ENCODE measurements at regions not wholly inside any gene's neighbourhood (a gene's known extent, or its start where the extent isn't known, plus 50 kb on each side); places are given as distances from the start of the nearest gene placed in this dataset.

- H3K9ac ChIP-seq (ENCODE audit: low read length) = no peak overlapping the region
- H3K27me3 ChIP-seq (ENCODE audit: control insufficient read depth, insufficient read depth, low read length) = no peaks in the 10 kb centered on the region
- H3K4me3 ChIP-seq (ENCODE audit: low read length) = no peak overlapping the region
- H3K9me3 ChIP-seq (ENCODE audit: control insufficient read depth, low read length) = no peaks in the 10 kb centered on the region
- H3K4me1 ChIP-seq (ENCODE audit: control insufficient read depth, insufficient read depth, low read length) = peaks cover 45% of the 10 kb centered on the region
- H3K36me3 ChIP-seq (ENCODE audit: control insufficient read depth, insufficient read depth, low read length) = no peaks in the 10 kb centered on the region
These were observed 108.0 kb downstream of the SNX5 start for GRCh38 chr20:17860301-17861197.

GRCh38 chr20:17859616-17860232, 108.9 kb downstream of the SNX5 start:
- Histone ChIP-seq H3K36me3 (ENCODE audit: control insufficient read depth, insufficient read depth, low read length) (no peaks in the 10 kb centered on the region), H3K4me1 (ENCODE audit: control insufficient read depth, insufficient read depth, low read length) (peaks cover 45% of the 10 kb centered on the region), H3K4me3 (ENCODE audit: low read length) (no peak overlapping the region), H3K9ac (ENCODE audit: low read length) (no peak overlapping the region), H3K9me3 (ENCODE audit: control insufficient read depth, low read length) (no peaks in the 10 kb centered on the region), H3K27me3 (ENCODE audit: control insufficient read depth, insufficient read depth, low read length) (no peaks in the 10 kb centered on the region)

- no peak overlapping the region for H3K4me3 ChIP-seq (ENCODE audit: low read length)
These were observed 109.5 kb downstream of the SNX5 start for GRCh38 chr20:17859002-17859615.

GRCh38 chr20:17858450-17859001, 110.1 kb downstream of the SNX5 start:
- Histone ChIP-seq H3K9me3 (ENCODE audit: control insufficient read depth, low read length) (no peaks in the 10 kb centered on the region), H3K4me1 (ENCODE audit: control insufficient read depth, insufficient read depth, low read length) (peaks cover 41% of the 10 kb centered on the region), H3K36me3 (ENCODE audit: control insufficient read depth, insufficient read depth, low read length) (no peaks in the 10 kb centered on the region), H3K9ac (ENCODE audit: low read length) (no peak overlapping the region), H3K27me3 (ENCODE audit: control insufficient read depth, insufficient read depth, low read length) (no peaks in the 10 kb centered on the region), H3K4me3 (ENCODE audit: low read length) (no peak overlapping the region)

More at GRCh38 chr20:17859002-17859615, 109.5 kb downstream of the SNX5 start:
- Histone ChIP-seq H3K27me3 (ENCODE audit: control insufficient read depth, insufficient read depth, low read length) (no peaks in the 10 kb centered on the region), H3K36me3 (ENCODE audit: control insufficient read depth, insufficient read depth, low read length) (no peaks in the 10 kb centered on the region), H3K9me3 (ENCODE audit: control insufficient read depth, low read length) (no peaks in the 10 kb centered on the region), H3K9ac (ENCODE audit: low read length) (no peak overlapping the region), H3K4me1 (ENCODE audit: control insufficient read depth, insufficient read depth, low read length) (peaks cover 44% of the 10 kb centered on the region)

GRCh38 chr20:17857639-17858449, 110.8 kb downstream of the SNX5 start:
- no peak overlapping the region for H3K4me3 ChIP-seq (ENCODE audit: low read length)
- no peaks in the 10 kb centered on the region for H3K36me3 ChIP-seq (ENCODE audit: control insufficient read depth, insufficient read depth, low read length)
- H3K9me3 ChIP-seq (ENCODE audit: control insufficient read depth, low read length) = no peaks in the 10 kb centered on the region
- no peak overlapping the region for H3K9ac ChIP-seq (ENCODE audit: low read length)
- H3K4me1 ChIP-seq (ENCODE audit: control insufficient read depth, insufficient read depth, low read length) = peaks cover 42% of the 10 kb centered on the region
- no peaks in the 10 kb centered on the region for H3K27me3 ChIP-seq (ENCODE audit: control insufficient read depth, insufficient read depth, low read length)

- peaks cover 39% of the 10 kb centered on the region for H3K4me1 ChIP-seq (ENCODE audit: control insufficient read depth, insufficient read depth, low read length)
- H3K36me3 ChIP-seq (ENCODE audit: control insufficient read depth, insufficient read depth, low read length) = no peaks in the 10 kb centered on the region
- H3K4me3 ChIP-seq (ENCODE audit: low read length) = no peak overlapping the region
- no peaks in the 10 kb centered on the region for H3K9me3 ChIP-seq (ENCODE audit: control insufficient read depth, low read length)
- no peaks in the 10 kb centered on the region for H3K27me3 ChIP-seq (ENCODE audit: control insufficient read depth, insufficient read depth, low read length)
- no peak overlapping the region for H3K9ac ChIP-seq (ENCODE audit: low read length)
These were observed 111.6 kb downstream of the SNX5 start for GRCh38 chr20:17856837-17857605.

GRCh38 chr20:17856024-17856564, 112.5 kb downstream of the SNX5 start:
- Histone ChIP-seq H3K27me3 (ENCODE audit: control insufficient read depth, insufficient read depth, low read length) (no peaks in the 10 kb centered on the region), H3K4me1 (ENCODE audit: control insufficient read depth, insufficient read depth, low read length) (peaks cover 42% of the 10 kb centered on the region), H3K9me3 (ENCODE audit: control insufficient read depth, low read length) (no peaks in the 10 kb centered on the region), H3K9ac (ENCODE audit: low read length) (no peak overlapping the region), H3K4me3 (ENCODE audit: low read length) (no peak overlapping the region), H3K36me3 (ENCODE audit: control insufficient read depth, insufficient read depth, low read length) (no peaks in the 10 kb centered on the region)

GRCh38 chr20:17854307-17854903, 114.2 kb downstream of the SNX5 start:
- H3K4me3 ChIP-seq (ENCODE audit: low read length) = no peak overlapping the region
- no peaks in the 10 kb centered on the region for H3K27me3 ChIP-seq (ENCODE audit: control insufficient read depth, insufficient read depth, low read length)
- H3K9ac ChIP-seq (ENCODE audit: low read length) = no peak overlapping the region
- no peaks in the 10 kb centered on the region for H3K9me3 ChIP-seq (ENCODE audit: control insufficient read depth, low read length)
- H3K36me3 ChIP-seq (ENCODE audit: control insufficient read depth, insufficient read depth, low read length) = no peaks in the 10 kb centered on the region
- H3K4me1 ChIP-seq (ENCODE audit: control insufficient read depth, insufficient read depth, low read length) = peaks cover 50% of the 10 kb centered on the region

- Histone ChIP-seq H3K36me3 (ENCODE audit: control insufficient read depth, insufficient read depth, low read length) (no peaks in the 10 kb centered on the region), H3K4me3 (ENCODE audit: low read length) (no peak overlapping the region), H3K9me3 (ENCODE audit: control insufficient read depth, low read length) (no peaks in the 10 kb centered on the region), H3K27me3 (ENCODE audit: control insufficient read depth, insufficient read depth, low read length) (no peaks in the 10 kb centered on the region), H3K4me1 (ENCODE audit: control insufficient read depth, insufficient read depth, low read length) (peaks cover 55% of the 10 kb centered on the region), H3K9ac (ENCODE audit: low read length) (no peak overlapping the region)
These were observed 116.3 kb downstream of the SNX5 start for GRCh38 chr20:17852323-17852722.

GRCh38 chr20:17850684-17851026, 117.9 kb downstream of the SNX5 start:
- Histone ChIP-seq H3K27me3 (ENCODE audit: control insufficient read depth, insufficient read depth, low read length) (no peaks in the 10 kb centered on the region), H3K9ac (ENCODE audit: low read length) (no peak overlapping the region), H3K4me1 (ENCODE audit: control insufficient read depth, insufficient read depth, low read length) (peaks cover 59% of the 10 kb centered on the region), H3K4me3 (ENCODE audit: low read length) (no peak overlapping the region), H3K36me3 (ENCODE audit: control insufficient read depth, insufficient read depth, low read length) (no peaks in the 10 kb centered on the region), H3K9me3 (ENCODE audit: control insufficient read depth, low read length) (no peaks in the 10 kb centered on the region)

All from mucosa of stomach (tissue), 1 donor.